CD1c-positive myeloid dendritic cell (primary cell): ENCODE measurements at regions not wholly inside any gene's neighbourhood (a gene's known extent, or its start where the extent isn't known, plus 50 kb on each side); places are given as distances from the start of the nearest gene placed in this dataset.
"Not testable (repeated sequence)": the region's sequence is repeated elsewhere in the genome, so short reads cannot be mapped to it uniquely, and the experiment has no call there.

Experiments used
- DNase-seq: peaks from one replicate; pipeline ENCODE4 v3.0.0-alpha.2; 2016; ENCODE audit errors: extremely low spot score

GRCh38 chr6:145110109-145110508, 625.2 kb downstream of the EPM2A start:
- no peak for DNase-seq

GRCh38 chr6:145111407-145111806, 623.9 kb downstream of the EPM2A start:
- not testable (repeated sequence) for DNase-seq

- DNase-seq = no peak
These were observed 622.6 kb downstream of the EPM2A start for GRCh38 chr6:145112711-145113148.

- no peak for DNase-seq
These were observed 619.7 kb downstream of the EPM2A start for GRCh38 chr6:145115638-145116037.

- DNase-seq = no peak
These were observed 618.6 kb downstream of the EPM2A start for GRCh38 chr6:145116591-145117178.

GRCh38 chr6:145118224-145118623, 617.1 kb downstream of the EPM2A start:
- no peak for DNase-seq

GRCh38 chr6:145119081-145119480, 616.2 kb downstream of the EPM2A start:
- no peak for DNase-seq

- DNase-seq = no peak
These were observed 602.6 kb downstream of the EPM2A start for GRCh38 chr6:145132709-145133108.

GRCh38 chr6:145135702-145136101, 599.6 kb downstream of the EPM2A start:
- no peak for DNase-seq

- no peak for DNase-seq
These were observed 597.9 kb downstream of the EPM2A start for GRCh38 chr6:145137425-145137824.

- DNase-seq = no peak
These were observed 596.7 kb downstream of the EPM2A start for GRCh38 chr6:145138469-145139139.

GRCh38 chr6:145139140-145139850, 596.0 kb downstream of the EPM2A start:
- no peak for DNase-seq

GRCh38 chr6:145139895-145140294, 595.4 kb downstream of the EPM2A start:
- no peak for DNase-seq

GRCh38 chr6:145141572-145141971, 593.7 kb downstream of the EPM2A start:
- no peak for DNase-seq

GRCh38 chr6:145142958-145143357, 592.4 kb downstream of the EPM2A start:
- DNase-seq = no peak

GRCh38 chr6:145143379-145143778, 591.9 kb downstream of the EPM2A start:
- no peak for DNase-seq

- DNase-seq = no peak
These were observed 587.8 kb downstream of the EPM2A start for GRCh38 chr6:145147559-145147958.

- DNase-seq = peak; percentile 50
These were observed 587.2 kb downstream of the EPM2A start for GRCh38 chr6:145147981-145148749.

GRCh38 chr6:145148776-145149175, 586.5 kb downstream of the EPM2A start:
- no peak for DNase-seq

- no peak for DNase-seq
These were observed 583.7 kb downstream of the EPM2A start for GRCh38 chr6:145151624-145152023.

- DNase-seq = no peak
These were observed 581.8 kb downstream of the EPM2A start for GRCh38 chr6:145153495-145153894.

GRCh38 chr6:145155411-145155810, 579.9 kb downstream of the EPM2A start:
- DNase-seq = no peak
